HFF-Myc (cell line): ENCODE measurements at regions not wholly inside any gene's neighbourhood (a gene's known extent, or its start where the extent isn't known, plus 50 kb on each side); places are given as distances from the start of the nearest gene placed in this dataset.

ENCODE experiments used
- DNase-seq: peaks from one replicate; pipeline ENCODE4 v3.0.0-alpha.2; 2011; ENCODE audit warnings: low read depth; ENCODE audit errors: extremely low read depth
- H3K4me3 ChIP-seq: replicated peaks from 2 replicates; pipeline ENCODE4 v1.5.1; 2011; ENCODE audit warnings: low read depth, mild to moderate bottlenecking, control low read depth, low read length
- TF ChIP-seq, protein P1 (sequence below): IDR thresholded peaks from 2 replicates; pipeline ENCODE4 v1.5.1; 2012; ENCODE audit warnings: mild to moderate bottlenecking, low read depth, low read length, control low read depth; ENCODE audit errors: missing control alignments

DNA sequence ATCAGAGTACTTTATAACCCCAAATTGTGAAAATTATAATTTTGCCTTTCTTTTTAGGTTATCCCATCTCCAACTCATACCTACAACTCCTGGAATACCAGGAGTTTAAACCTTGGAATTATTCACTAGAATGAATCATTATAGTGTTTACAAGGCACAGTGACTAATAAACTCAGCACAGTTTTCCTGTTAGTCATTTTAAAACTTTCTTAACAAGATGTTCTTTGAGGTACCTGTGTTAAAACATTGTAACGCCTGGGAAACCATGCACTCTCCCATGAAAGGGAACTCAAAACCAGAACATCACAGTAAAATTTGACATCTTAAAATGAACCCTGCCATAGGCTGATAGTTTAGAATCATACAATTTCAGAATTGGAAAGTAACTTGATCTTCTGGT is 132.4 kb upstream of the OSTN start:
- TF ChIP-seq, protein P1, sequence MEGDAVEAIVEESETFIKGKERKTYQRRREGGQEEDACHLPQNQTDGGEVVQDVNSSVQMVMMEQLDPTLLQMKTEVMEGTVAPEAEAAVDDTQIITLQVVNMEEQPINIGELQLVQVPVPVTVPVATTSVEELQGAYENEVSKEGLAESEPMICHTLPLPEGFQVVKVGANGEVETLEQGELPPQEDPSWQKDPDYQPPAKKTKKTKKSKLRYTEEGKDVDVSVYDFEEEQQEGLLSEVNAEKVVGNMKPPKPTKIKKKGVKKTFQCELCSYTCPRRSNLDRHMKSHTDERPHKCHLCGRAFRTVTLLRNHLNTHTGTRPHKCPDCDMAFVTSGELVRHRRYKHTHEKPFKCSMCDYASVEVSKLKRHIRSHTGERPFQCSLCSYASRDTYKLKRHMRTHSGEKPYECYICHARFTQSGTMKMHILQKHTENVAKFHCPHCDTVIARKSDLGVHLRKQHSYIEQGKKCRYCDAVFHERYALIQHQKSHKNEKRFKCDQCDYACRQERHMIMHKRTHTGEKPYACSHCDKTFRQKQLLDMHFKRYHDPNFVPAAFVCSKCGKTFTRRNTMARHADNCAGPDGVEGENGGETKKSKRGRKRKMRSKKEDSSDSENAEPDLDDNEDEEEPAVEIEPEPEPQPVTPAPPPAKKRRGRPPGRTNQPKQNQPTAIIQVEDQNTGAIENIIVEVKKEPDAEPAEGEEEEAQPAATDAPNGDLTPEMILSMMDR, result no peak

DNA sequence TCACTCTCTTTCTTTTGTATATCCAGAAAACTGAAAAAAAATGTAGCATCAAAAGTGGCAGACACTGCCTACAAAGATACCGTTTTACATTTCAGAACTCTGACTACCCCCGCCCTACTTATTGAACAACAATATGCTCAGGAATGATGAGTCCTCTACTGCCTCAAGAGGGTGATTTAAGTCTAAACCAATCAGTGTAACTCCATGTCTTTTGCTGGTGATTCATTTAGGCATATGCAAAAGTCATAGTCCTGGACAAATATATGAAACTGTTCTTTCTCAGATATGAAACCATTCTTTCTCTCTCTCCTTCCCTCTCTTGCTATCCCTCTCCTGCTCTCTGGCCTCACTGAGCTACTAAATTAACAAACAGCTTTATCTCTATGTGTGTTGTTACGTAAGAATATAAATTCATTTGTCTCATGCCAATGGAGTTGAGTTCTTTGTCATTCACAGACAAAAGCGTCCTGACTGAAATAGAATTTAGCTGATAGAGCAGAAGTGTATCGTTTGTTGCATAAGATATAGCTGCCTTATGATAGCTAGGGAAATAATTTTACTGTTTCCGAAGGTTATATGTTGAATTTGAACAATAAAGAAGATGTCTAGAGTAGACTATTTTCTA is 133.7 kb upstream of the OSTN start:
- TF ChIP-seq, protein P1, result no peak

More for the DNA sequence above, 132.4 kb upstream of the OSTN start:
- DNase-seq, result no peak
- H3K4me3 ChIP-seq, result no peak overlapping the region

DNA sequence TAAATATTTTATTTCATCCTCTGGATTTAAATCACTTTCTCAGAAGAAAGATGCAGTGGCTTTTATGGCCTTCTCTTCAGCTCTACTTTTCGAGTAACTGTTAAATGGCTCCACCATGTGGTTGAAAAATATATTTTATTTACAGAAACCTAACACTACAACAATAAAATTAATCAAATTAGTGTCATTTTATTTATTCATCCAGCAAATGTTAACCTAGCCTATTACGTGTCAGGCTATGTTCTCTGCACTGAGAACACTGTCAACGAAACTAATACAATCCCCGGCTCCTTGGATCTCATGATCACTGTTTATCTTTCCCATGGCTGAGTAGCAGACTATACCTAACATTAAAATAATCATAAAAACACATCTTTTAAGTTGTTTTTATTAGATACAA is 148.0 kb upstream of the OSTN start:
- H3K4me3 ChIP-seq, result no peak overlapping the region
- TF ChIP-seq, protein P1, result peak; percentile 21
- no peak for DNase-seq

More for the DNA sequence above, 133.7 kb upstream of the OSTN start:
- no peak for DNase-seq
- H3K4me3 ChIP-seq, result no peak overlapping the region

DNA sequence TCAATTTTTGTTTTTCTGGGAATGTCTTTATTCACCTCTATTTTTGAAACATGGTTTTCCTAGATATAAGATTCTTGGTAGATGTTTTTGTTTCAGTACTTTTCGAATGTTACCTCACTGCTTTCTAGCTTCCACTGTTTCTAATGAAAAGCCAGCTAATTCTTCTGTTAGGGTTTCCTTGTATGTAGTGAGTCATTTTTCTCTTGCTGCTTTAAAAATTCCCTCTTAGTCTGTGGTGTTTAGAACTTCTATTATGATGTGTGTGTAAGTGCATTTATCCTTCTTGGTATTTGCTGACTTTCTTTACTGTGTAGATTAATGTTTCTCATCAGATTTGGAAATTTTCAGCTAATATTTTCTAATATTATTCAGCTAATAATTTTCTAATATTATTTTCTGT is 151.1 kb upstream of the OSTN start:
- DNase-seq, result no peak
- no peak overlapping the region for H3K4me3 ChIP-seq
- TF ChIP-seq, protein P1, result no peak

DNA sequence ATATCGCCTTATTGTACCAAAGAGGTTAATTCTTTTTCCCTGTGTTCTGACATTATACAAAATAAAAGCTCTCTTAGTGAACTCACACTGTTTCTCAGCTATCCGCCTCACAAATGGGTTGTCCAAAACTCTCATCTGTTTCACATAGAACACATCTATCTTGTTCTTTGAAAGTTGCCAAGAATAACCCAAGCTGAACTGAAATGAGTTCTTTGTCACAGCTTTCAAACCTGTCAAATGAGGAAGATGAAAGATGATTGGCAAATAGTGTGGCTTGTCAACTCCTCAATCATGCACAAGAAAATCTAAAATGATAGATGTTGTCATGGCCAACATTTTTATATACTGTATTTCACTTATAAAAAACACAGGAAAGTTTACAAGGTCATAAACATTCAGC is 168.1 kb upstream of the OSTN start:
- H3K4me3 ChIP-seq, result no peak overlapping the region
- DNase-seq, result no peak
- TF ChIP-seq, protein P1, result no peak

DNA sequence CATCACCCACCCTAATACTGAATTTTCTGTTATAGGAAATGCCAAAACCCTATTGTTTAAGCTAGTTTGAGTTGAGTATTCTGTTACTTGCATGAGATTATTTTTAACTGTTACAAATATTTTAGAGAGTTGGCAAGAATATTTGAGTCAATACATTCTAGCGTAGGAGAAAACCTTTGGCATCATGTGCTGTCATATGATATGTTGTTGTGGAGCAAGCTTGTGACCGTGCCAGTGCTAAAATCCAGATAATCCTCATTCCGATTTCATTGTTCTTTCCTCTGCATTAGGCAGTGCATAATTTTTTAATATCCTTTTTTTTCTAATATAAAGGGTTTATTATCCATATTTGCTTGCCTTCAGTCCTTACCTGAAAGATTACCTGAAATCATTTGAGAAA is 168.0 kb upstream of the GMNC start:
- no peak overlapping the region for H3K4me3 ChIP-seq
- TF ChIP-seq, protein P1, result no peak
- DNase-seq, result no peak

DNA sequence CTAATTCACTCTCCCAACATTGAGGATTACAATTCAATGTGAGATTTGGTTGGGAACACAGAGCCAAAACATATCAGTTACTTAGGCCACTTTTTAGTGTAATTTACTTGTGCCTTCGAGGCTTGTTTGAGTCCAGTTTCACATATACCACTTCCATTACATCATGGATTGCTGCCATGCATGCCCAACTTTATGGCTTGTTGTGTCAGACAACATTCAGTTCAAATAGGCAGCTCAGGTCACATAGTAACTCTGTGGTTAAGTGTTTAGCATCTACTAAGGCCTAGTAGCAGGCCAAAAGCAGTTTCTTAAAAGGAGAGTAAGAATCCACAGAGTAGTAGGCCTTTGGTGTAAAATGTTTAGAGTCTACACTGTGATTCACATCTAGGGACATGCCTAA is 164.3 kb upstream of the GMNC start:
- no peak for DNase-seq
- H3K4me3 ChIP-seq, result no peak overlapping the region
- TF ChIP-seq, protein P1, result no peak
